ENCODE measurements at regions not wholly inside any gene's neighbourhood (a gene's known extent, or its start where the extent isn't known, plus 50 kb on each side); places are given as distances from the start of the nearest gene placed in this dataset.

GRCh38 chr11:37621662-37622061 is 1023.6 kb upstream of the RAG2 start:
- DNase-seq (ENCODE audit: low spot score): no peak

GRCh38 chr11:37616291-37616690 is 1018.3 kb upstream of the RAG2 start:
- no peak for DNase-seq (ENCODE audit: low spot score)

- no peak for DNase-seq (ENCODE audit: low spot score)
These were observed 1015.0 kb upstream of the RAG2 start for GRCh38 chr11:37613031-37613430.

GRCh38 chr11:37612146-37612545 is 1014.1 kb upstream of the RAG2 start:
- no peak for DNase-seq (ENCODE audit: low spot score)

GRCh38 chr11:37605229-37605628 is 1007.2 kb upstream of the RAG2 start:
- no peak for DNase-seq (ENCODE audit: low spot score)

- no peak for DNase-seq (ENCODE audit: low spot score)
These were observed 1000.3 kb upstream of the RAG2 start for GRCh38 chr11:37598381-37598780.

GRCh38 chr11:37597776-37598175 is 999.7 kb upstream of the RAG2 start:
- no peak for DNase-seq (ENCODE audit: low spot score)

- DNase-seq (ENCODE audit: low spot score): no peak
These were observed 997.8 kb upstream of the RAG2 start for GRCh38 chr11:37595845-37596244.

- DNase-seq (ENCODE audit: low spot score): no peak
These were observed 976.3 kb upstream of the RAG2 start for GRCh38 chr11:37574361-37574760.

- no peak for DNase-seq (ENCODE audit: low spot score)
These were observed 974.6 kb upstream of the RAG2 start for GRCh38 chr11:37572491-37573171.

- no peak for DNase-seq (ENCODE audit: low spot score)
These were observed 973.2 kb upstream of the RAG2 start for GRCh38 chr11:37571246-37571645.

- DNase-seq (ENCODE audit: low spot score): no peak
These were observed 963.0 kb upstream of the RAG2 start for GRCh38 chr11:37560991-37561390.

- DNase-seq (ENCODE audit: low spot score): no peak
These were observed 962.3 kb upstream of the RAG2 start for GRCh38 chr11:37560346-37560745.

GRCh38 chr11:37558619-37559210 is 960.7 kb upstream of the RAG2 start:
- DNase-seq (ENCODE audit: low spot score): no peak

GRCh38 chr11:37557990-37558389 is 960.0 kb upstream of the RAG2 start:
- no peak for DNase-seq (ENCODE audit: low spot score)

- no peak for DNase-seq (ENCODE audit: low spot score)
These were observed 954.2 kb upstream of the RAG2 start for GRCh38 chr11:37552284-37552683.

GRCh38 chr11:37544491-37544890 is 946.5 kb upstream of the RAG2 start:
- no peak for DNase-seq (ENCODE audit: low spot score)

- no peak for DNase-seq (ENCODE audit: low spot score)
These were observed 935.8 kb upstream of the RAG2 start for GRCh38 chr11:37533830-37534229.

GRCh38 chr11:37533087-37533486 is 935.1 kb upstream of the RAG2 start:
- no peak for DNase-seq (ENCODE audit: low spot score)

- DNase-seq (ENCODE audit: low spot score): no peak
These were observed 934.2 kb upstream of the RAG2 start for GRCh38 chr11:37532271-37532670.

GRCh38 chr11:37527545-37527944 is 929.5 kb upstream of the RAG2 start:
- no peak for DNase-seq (ENCODE audit: low spot score)

GRCh38 chr11:37525336-37525735 is 927.3 kb upstream of the RAG2 start:
- DNase-seq (ENCODE audit: low spot score): no peak

GRCh38 chr11:37519781-37520180 is 921.7 kb upstream of the RAG2 start:
- DNase-seq (ENCODE audit: low spot score): no peak

GRCh38 chr11:37512156-37512780 is 914.2 kb upstream of the RAG2 start:
- no peak for DNase-seq (ENCODE audit: low spot score)
